Pancreas (tissue), 10 donors: ENCODE measurements at regions not wholly inside any gene's neighbourhood (a gene's known extent, or its start where the extent isn't known, plus 50 kb on each side); places are given as distances from the start of the nearest gene placed in this dataset.

Experiments used
- ATAC-seq, 4 donors: fragments of 200-7000 bp; cut with Tn5 transposase; one replicate each; pipeline versions ENCODE4 v1.8.0 to v1.9.1; 2020; ENCODE audit warnings: mild to moderate bottlenecking in 4 of 4, moderate library complexity in 4 of 4
- DNase-seq, 6 donors: peaks; one replicate each; pipeline ENCODE4 v3.0.0-alpha.2; 2020
- FAIRE-seq: peaks from 2 replicates; lab custom pipeline; 2012; peaks lifted over from hg19 to GRCh38; lab: Jason Lieb, UNC
- H3K27ac ChIP-seq, 4 donors: fragments of 200-600 bp; sonication (generic); 1 replicate in 3 of 4; 2 replicates in 1 of 4; pipeline versions ENCODE4 v1.5.0 to v1.8.0; 2020
- H3K27me3 ChIP-seq, 4 donors: fragments of 200-600 bp; one replicate each; pipeline ENCODE4 v1.8.0; 2021
- H3K36me3 ChIP-seq, 3 donors: fragments of 200-600 bp; sonication (generic) in 1 of 3; one replicate each; pipeline versions ENCODE4 v1.5.0 to v1.8.0; 2020 to 2021
- H3K4me1 ChIP-seq, 3 donors: fragments of 200-600 bp; one replicate each; pipeline ENCODE4 v1.8.0; 2021
- H3K4me3 ChIP-seq, 4 donors: fragments of 200-600 bp; sonication (generic) in 2 of 4; one replicate each; pipeline versions ENCODE4 v1.5.0 to v1.8.0; 2020 to 2021
- H3K9me3 ChIP-seq, 4 donors: fragments of 200-600 bp; one replicate each; pipeline ENCODE4 v1.8.0; 2021
- WGBS, 2 donors: extraction: QIAGEN DNeasy Blood & Tissue Kit; methylation state at CpG; one replicate each; pipeline ENCODE4 v1.1.7; 2013; 5-methylcytosine and 5-hydroxymethylcytosine counted together
- intact Hi-C, 3 donors: fragments of 100-400 bp; cut with DNase I; formaldehyde crosslinking; loops; one replicate each; pipeline versions ENCODE4 v1.11.1 to v1.14.2; 2022
- TF ChIP-seq, protein P1 (sequence below), 4 donors: fragments of 200-600 bp; sonication (generic) in 3 of 4; IDR thresholded peaks; one replicate each; pipeline versions ENCODE4 v1.5.0 to v1.8.0; 2021; ENCODE audit warnings: antibody characterized with exemption in 4 of 4
- donor health status: healthy with polysubstance abuse.
- donor health status: DM: no; HTN: no; CAD: no; lungs with moderate emphysema.
- donor health status: DM: no; HTN: no; CAD: no.
- donor health status: control.
- donor health status: control.
- donor health status: Bipolar disorder and iron deficiency.
- donor health status: DM: yes; HTN: yes; CAD: no.
- donor health status: DM: no; HTN: no; CAD: no.
- donor health status: DM: no; HTN: no; CAD: no.
- donor health status: DM: yes; HTN: yes; CAD: no.

DNA sequence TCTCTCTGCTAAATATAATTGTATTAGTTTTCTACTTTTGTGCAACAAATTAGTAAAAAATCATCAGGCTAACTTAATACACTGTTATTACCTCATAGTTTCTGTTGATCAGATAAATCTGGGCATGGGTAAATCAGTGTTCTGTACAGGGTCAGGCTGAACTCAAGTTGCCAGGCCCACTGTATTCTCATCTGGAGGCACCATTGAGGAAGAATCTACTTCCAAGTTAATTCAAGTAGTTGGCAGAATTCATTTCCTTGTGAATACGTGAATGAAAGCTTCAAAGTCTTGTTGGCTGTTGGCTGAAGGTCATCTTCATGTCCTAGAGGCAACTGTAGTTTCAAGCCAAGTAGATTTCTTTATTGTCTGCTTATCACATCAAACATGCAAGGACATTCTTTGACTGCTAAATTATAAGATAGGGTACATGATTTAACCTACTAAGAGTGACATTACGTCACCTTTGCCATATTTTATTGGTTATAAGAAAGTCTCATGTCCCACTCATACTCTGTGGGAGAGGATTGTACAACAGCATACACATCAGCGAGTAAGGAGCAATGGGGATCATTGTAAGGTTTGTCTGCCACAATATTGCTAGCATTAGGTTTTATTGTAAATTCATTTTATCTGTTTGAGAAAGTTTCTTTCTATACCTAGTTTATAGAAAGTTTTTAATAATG lies 1219.0 kb downstream of the ARAP2 start:
- intact Hi-C loops, result no loop called here
- Histone ChIP-seq H3K27ac (no peak overlapping the region), H3K4me1 (no peaks in the 10 kb centered on the region), H3K27me3 (peaks cover 0 to 4% (median 0%) of the 10 kb centered on the region in 4 donors), H3K36me3 (no peaks in the 10 kb centered on the region), H3K4me3 (no peak overlapping the region), H3K9me3 (no peaks in the 10 kb centered on the region)
- WGBS, 2 donors, result 40 to 52% methylated on average over 3 of the region's 3 CpGs
- no peak for DNase-seq
- TF ChIP-seq, protein P1, sequence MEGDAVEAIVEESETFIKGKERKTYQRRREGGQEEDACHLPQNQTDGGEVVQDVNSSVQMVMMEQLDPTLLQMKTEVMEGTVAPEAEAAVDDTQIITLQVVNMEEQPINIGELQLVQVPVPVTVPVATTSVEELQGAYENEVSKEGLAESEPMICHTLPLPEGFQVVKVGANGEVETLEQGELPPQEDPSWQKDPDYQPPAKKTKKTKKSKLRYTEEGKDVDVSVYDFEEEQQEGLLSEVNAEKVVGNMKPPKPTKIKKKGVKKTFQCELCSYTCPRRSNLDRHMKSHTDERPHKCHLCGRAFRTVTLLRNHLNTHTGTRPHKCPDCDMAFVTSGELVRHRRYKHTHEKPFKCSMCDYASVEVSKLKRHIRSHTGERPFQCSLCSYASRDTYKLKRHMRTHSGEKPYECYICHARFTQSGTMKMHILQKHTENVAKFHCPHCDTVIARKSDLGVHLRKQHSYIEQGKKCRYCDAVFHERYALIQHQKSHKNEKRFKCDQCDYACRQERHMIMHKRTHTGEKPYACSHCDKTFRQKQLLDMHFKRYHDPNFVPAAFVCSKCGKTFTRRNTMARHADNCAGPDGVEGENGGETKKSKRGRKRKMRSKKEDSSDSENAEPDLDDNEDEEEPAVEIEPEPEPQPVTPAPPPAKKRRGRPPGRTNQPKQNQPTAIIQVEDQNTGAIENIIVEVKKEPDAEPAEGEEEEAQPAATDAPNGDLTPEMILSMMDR (IDR thresholded peaks at IDR 0.05), result no peak
- no peak for FAIRE-seq
- ATAC-seq, result no peak

DNA sequence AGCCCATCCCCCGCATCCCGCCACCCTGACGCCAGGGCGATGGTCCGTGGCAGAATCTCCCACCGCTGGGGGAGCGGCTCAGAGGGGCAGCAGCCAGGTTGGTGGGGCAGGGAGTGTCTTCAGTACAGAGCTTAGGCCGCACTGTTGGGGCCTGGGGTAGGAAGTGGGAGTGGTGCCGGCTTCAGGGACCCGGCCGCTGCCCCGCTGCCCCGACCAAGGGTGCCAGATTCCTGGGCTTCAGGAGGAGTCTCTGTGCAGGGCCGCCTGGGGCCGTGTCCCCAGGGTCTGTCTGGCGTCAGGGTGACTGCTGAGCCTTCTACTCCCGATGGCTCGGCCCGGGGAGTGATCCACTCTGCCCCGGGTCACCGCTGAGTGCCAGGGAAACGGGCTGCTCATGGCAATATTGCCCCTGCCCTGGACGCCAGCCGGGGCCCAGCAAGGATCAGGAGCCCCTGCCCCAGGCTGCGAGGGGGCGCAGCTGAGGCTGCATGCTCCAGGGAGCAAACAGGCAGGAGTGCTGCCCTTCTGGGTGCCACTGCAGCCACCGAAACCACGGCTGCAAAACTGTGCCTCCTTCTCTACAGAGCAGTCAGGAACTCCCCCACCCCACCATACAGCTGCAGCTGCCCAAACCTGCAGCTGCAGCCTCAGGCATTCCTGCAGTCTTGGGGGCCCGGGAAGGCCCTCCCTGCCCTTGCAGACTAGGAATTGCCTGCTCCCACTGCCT lies 1206.1 kb downstream of the ARAP2 start:
- no peaks in the 10 kb centered on the region for H3K4me1 ChIP-seq
- ATAC-seq, result no peak
- no peak for FAIRE-seq
- H3K4me3 ChIP-seq, result no peak overlapping the region
- no peaks in the 10 kb centered on the region for H3K36me3 ChIP-seq
- TF ChIP-seq, protein P1 (IDR thresholded peaks at IDR 0.05), result no peak
- intact Hi-C loops, result no loop called here
- H3K27ac ChIP-seq, result no peak overlapping the region
- DNase-seq, result peak in 2 of 6 donors; percentile 18 to 69
- WGBS, 2 donors, result 76 to 85% methylated on average over 29 of the region's 29 CpGs
- no peaks in the 10 kb centered on the region for H3K9me3 ChIP-seq
- H3K27me3 ChIP-seq, result no peaks in the 10 kb centered on the region

DNA sequence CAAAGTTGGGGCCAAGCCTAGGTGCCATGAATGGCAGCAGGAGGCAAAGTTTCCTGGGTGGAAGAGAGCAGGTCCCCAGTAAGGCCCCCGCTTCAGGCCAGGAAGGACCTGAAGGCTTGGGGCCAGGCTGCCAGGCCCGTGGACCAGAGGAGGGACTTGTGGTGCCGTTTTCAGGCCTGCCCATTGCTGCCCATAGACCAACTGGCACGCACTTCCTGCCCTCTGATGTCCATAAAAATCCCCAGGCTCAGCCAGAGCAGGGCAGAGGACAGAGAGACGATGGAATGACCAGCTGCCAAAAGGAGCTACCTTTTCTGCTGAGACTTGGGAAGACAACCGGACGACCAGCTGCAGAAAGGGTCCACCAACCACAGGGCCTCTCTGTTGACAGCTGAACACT lies 1205.5 kb downstream of the ARAP2 start:
- intact Hi-C loops, result no loop called here
- DNase-seq, result peak in 1 of 6 donors; percentile 4
- Histone ChIP-seq H3K9me3 (no peaks in the 10 kb centered on the region), H3K27me3 (no peaks in the 10 kb centered on the region), H3K36me3 (no peaks in the 10 kb centered on the region), H3K4me3 (no peak overlapping the region), H3K27ac (no peak overlapping the region), H3K4me1 (no peaks in the 10 kb centered on the region)
- no peak for ATAC-seq
- WGBS, 2 donors, result 59 to 60% methylated on average over 7 of the region's 7 CpGs
- TF ChIP-seq, protein P1 (IDR thresholded peaks at IDR 0.05), result no peak
- no peak for FAIRE-seq

DNA sequence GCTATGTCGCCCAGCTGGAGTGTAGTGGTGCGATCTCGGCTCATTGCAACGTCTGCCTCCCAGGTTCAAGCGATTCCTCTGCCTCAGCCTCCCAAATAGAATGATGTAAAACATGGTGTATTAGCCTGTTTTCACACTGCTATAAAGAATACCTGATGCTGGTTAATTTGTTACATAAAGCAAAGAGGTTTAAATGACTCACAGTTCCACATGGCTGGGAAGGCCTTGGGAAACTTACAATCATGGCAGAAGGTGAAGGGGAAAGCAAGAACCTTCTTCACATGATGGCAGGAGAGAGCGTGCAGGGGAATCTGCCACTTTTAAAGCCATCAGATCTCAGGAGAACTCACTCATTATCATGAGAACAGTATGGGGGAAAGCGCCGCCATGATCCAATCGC lies 1191.8 kb downstream of the ARAP2 start:
- no peak for ATAC-seq
- TF ChIP-seq, protein P1 (IDR thresholded peaks at IDR 0.05), result no peak
- H3K27me3 ChIP-seq, result no peaks in the 10 kb centered on the region
- no peak overlapping the region for H3K27ac ChIP-seq
- no peaks in the 10 kb centered on the region for H3K36me3 ChIP-seq
- H3K9me3 ChIP-seq, result no peaks in the 10 kb centered on the region
- intact Hi-C loops, result no loop called here
- WGBS, 2 donors, result 75 to 86% methylated on average over 9 of the region's 9 CpGs
- no peak overlapping the region for H3K4me3 ChIP-seq
- peak in 1 of 6 donors; percentile 13 for DNase-seq
- H3K4me1 ChIP-seq, result no peaks in the 10 kb centered on the region
- FAIRE-seq, result no peak
